ENCODE measurements at regions not wholly inside any gene's neighbourhood (a gene's known extent, or its start where the extent isn't known, plus 50 kb on each side); places are given as distances from the start of the nearest gene placed in this dataset.

- no peak for TF ChIP-seq CTCF (IDR thresholded peaks at IDR 0.05)
- no peak for TF ChIP-seq POLR2A (IDR thresholded peaks at IDR 0.05)
Measured at GRCh38 chr7:51764976-51765375, 448.4 kb upstream of the COBL start.

All from testis (tissue), 2 donors.